HEK293 (cell line): ENCODE measurements at regions not wholly inside any gene's neighbourhood (a gene's known extent, or its start where the extent isn't known, plus 50 kb on each side); places are given as distances from the start of the nearest gene placed in this dataset.

ENCODE experiments used
- CTCF ChIA-PET: fragments of 350-600 bp; formaldehyde crosslinking; extraction: SDS; loops from one replicate; lab custom pipeline; 2021; ENCODE audit warnings: antibody characterized with exemption; lab: Yijun Ruan, JAX
- POLR2A ChIA-PET: fragments of 300-600 bp; formaldehyde crosslinking; extraction: SDS; loops from one replicate; lab custom pipeline; 2020; ENCODE audit warnings: antibody characterized with exemption, inconsistent platforms; lab: Yijun Ruan, JAX
- H3K27ac ChIP-seq: fragments of 200-500 bp; sonication (Bioruptor generic); 2 replicates; pipeline ENCODE4 v1.5.1; 2014; ENCODE audit warnings: low read depth, low read length, control low read depth, inconsistent platforms; ENCODE audit errors: extremely low read depth
- H3K36me3 ChIP-seq, 2 experiments: fragments of 200-500 bp in 1 of 2; sonication (Bioruptor generic) in 1 of 2; 1 replicate in 1 of 2; 2 replicates in 1 of 2; pipeline ENCODE4 v1.5.1; 2014 to 2017; ENCODE audit warnings: inconsistent platforms in 2 of 2, low read length in 2 of 2; ENCODE audit not compliant: control insufficient read depth in 2 of 2, insufficient read depth in 1 of 2
- H3K4me1 ChIP-seq: fragments of 200-500 bp; sonication (Bioruptor generic); 2 replicates; pipeline ENCODE4 v1.5.1; 2014; ENCODE audit warnings: mild to moderate bottlenecking, low read length, inconsistent platforms; ENCODE audit not compliant: control insufficient read depth, insufficient read depth
- H3K4me3 ChIP-seq: 2 replicates; pipeline ENCODE4 v1.5.1; 2011; ENCODE audit warnings: low read depth, mild to moderate bottlenecking, control low read depth, low read length, moderate library complexity
- H3K9me3 ChIP-seq: fragments of 200-500 bp; sonication (Bioruptor generic); 2 replicates; pipeline ENCODE4 v1.5.1; 2014; ENCODE audit warnings: low read depth, low read length, inconsistent platforms; ENCODE audit not compliant: control insufficient read depth, insufficient read depth
- KLF1 ChIP-seq: fragments of 450-650 bp; formaldehyde crosslinking; IDR thresholded peaks from 2 replicates; pipeline ENCODE4 v1.5.1; 2016; ENCODE audit warnings: missing biosample characterization, missing genetic modification characterization
- OVOL3 ChIP-seq: fragments of 450-650 bp; formaldehyde crosslinking; IDR thresholded peaks from 2 replicates; pipeline ENCODE4 v1.5.1; 2016; ENCODE audit warnings: missing biosample characterization, missing genetic modification characterization
- TSHZ1 ChIP-seq: fragments of 450-650 bp; formaldehyde crosslinking; IDR thresholded peaks from 2 replicates; pipeline ENCODE4 v1.5.1; 2016; ENCODE audit warnings: missing biosample characterization, missing genetic modification characterization, borderline replicate concordance
- YY2 ChIP-seq: fragments of 450-650 bp; formaldehyde crosslinking; IDR thresholded peaks from 2 replicates; pipeline ENCODE4 v1.5.1; 2016; ENCODE audit warnings: missing biosample characterization, missing genetic modification characterization
- ZBTB49 ChIP-seq: fragments of 450-650 bp; formaldehyde crosslinking; IDR thresholded peaks from 2 replicates; pipeline ENCODE4 v1.5.1; 2016; ENCODE audit warnings: missing biosample characterization, missing genetic modification characterization, low read depth
- ZFP41 ChIP-seq: fragments of 450-650 bp; formaldehyde crosslinking; IDR thresholded peaks from 2 replicates; pipeline ENCODE4 v1.5.1; 2016; ENCODE audit warnings: missing biosample characterization, missing genetic modification characterization, borderline replicate concordance
- ZIC2 ChIP-seq: fragments of 450-650 bp; formaldehyde crosslinking; IDR thresholded peaks from 2 replicates; pipeline ENCODE4 v1.5.1; 2016; ENCODE audit warnings: missing biosample characterization, missing genetic modification characterization
- ZNF138 ChIP-seq: fragments of 450-650 bp; formaldehyde crosslinking; IDR thresholded peaks from 2 replicates; pipeline ENCODE4 v1.5.1; 2016; ENCODE audit warnings: missing biosample characterization, missing genetic modification characterization, borderline replicate concordance
- ZNF140 ChIP-seq: fragments of 450-650 bp; formaldehyde crosslinking; IDR thresholded peaks from 2 replicates; pipeline ENCODE4 v1.5.1; 2016; ENCODE audit warnings: missing biosample characterization, missing genetic modification characterization
- ZNF19 ChIP-seq: fragments of 450-650 bp; formaldehyde crosslinking; IDR thresholded peaks from 2 replicates; pipeline ENCODE4; 2016; ENCODE audit warnings: missing biosample characterization, missing genetic modification characterization, low read depth
- ZNF335 ChIP-seq: fragments of 450-650 bp; formaldehyde crosslinking; conservative IDR thresholded peaks from 2 replicates; pipeline ENCODE4 v1.5.1; 2016; ENCODE audit warnings: missing biosample characterization, missing genetic modification characterization
- ZNF398 ChIP-seq: fragments of 450-650 bp; formaldehyde crosslinking; IDR thresholded peaks from 2 replicates; pipeline ENCODE4 v1.5.1; 2017; ENCODE audit warnings: missing biosample characterization, missing genetic modification characterization
- ZNF426 ChIP-seq: fragments of 450-650 bp; formaldehyde crosslinking; IDR thresholded peaks from 2 replicates; pipeline ENCODE4 v1.5.1; 2017; ENCODE audit warnings: missing biosample characterization, missing genetic modification characterization, mild to moderate bottlenecking, inconsistent platforms, moderate library complexity
- ZNF514 ChIP-seq: fragments of 450-650 bp; formaldehyde crosslinking; IDR thresholded peaks from 2 replicates; pipeline ENCODE4 v1.5.1; 2016; ENCODE audit warnings: missing biosample characterization, missing genetic modification characterization
- ZNF571 ChIP-seq: fragments of 450-650 bp; formaldehyde crosslinking; IDR thresholded peaks from 2 replicates; pipeline ENCODE4 v1.5.0; 2017; ENCODE audit warnings: missing biosample characterization, missing genetic modification characterization
- ZNF623 ChIP-seq: fragments of 450-650 bp; formaldehyde crosslinking; IDR thresholded peaks from 2 replicates; pipeline ENCODE4 v1.5.1; 2016; ENCODE audit warnings: missing biosample characterization, missing genetic modification characterization
- ZNF660 ChIP-seq: fragments of 450-650 bp; IDR thresholded peaks from 2 replicates; pipeline ENCODE4 v1.5.1; 2018; ENCODE audit warnings: missing biosample characterization, mild to moderate bottlenecking, missing genetic modification characterization
- ZNF747 ChIP-seq: fragments of 450-650 bp; formaldehyde crosslinking; IDR thresholded peaks from 2 replicates; pipeline ENCODE4 v1.5.1; 2016; ENCODE audit warnings: missing biosample characterization, missing genetic modification characterization
- ZNF776 ChIP-seq: fragments of 450-650 bp; formaldehyde crosslinking; IDR thresholded peaks from 2 replicates; pipeline ENCODE4 v1.5.0; 2017; ENCODE audit warnings: missing biosample characterization, missing genetic modification characterization, borderline replicate concordance
- ZNF777 ChIP-seq: fragments of 450-650 bp; formaldehyde crosslinking; IDR thresholded peaks from 2 replicates; pipeline ENCODE4 v1.5.1; 2017; ENCODE audit warnings: missing biosample characterization, missing genetic modification characterization, borderline replicate concordance
- ZNF785 ChIP-seq: fragments of 450-650 bp; formaldehyde crosslinking; IDR thresholded peaks from 2 replicates; pipeline ENCODE4 v1.5.1; 2016; ENCODE audit warnings: missing biosample characterization, missing genetic modification characterization

- no peak overlapping the region for H3K27ac ChIP-seq
- no peak overlapping the region for H3K4me3 ChIP-seq
- TF ChIP-seq ZNF660 (no peak), ZNF776 (no peak), ZNF777 (no peak), ZNF623 (tag by site-specific recombination) (no peak), ZNF747 (no peak), ZNF426 (tag by site-specific recombination) (no peak), ZNF571 (tag by site-specific recombination) (no peak), ZNF335 (tag by site-specific recombination) (no peak), ZNF398 (tag by site-specific recombination) (no peak), KLF1 (tag by site-specific recombination) (no peak), ZNF785 (tag by site-specific recombination) (no peak), ZNF138 (tag by site-specific recombination) (no peak), OVOL3 (tag by site-specific recombination) (no peak), ZFP41 (tag by site-specific recombination) (no peak), YY2 (tag by site-specific recombination) (no peak), ZNF514 (tag by site-specific recombination) (no peak), ZNF140 (tag by site-specific recombination) (no peak)
- CTCF ChIA-PET: interaction anchor here (0.8 to 1.6 kb wide), 6 partner anchors 9 to 932 kb away, joined by 3 to 7 read pairs (median 3); no protein-coding TSS in a partner anchor
- no peaks in the 10 kb centered on the region for H3K36me3 ChIP-seq
- no peaks in the 10 kb centered on the region for H3K9me3 ChIP-seq
- peaks cover 6% of the 10 kb centered on the region; the same call in 1 of the 2 replicates for H3K4me1 ChIP-seq
- POLR2A ChIA-PET: no interaction called here
These were observed 219.6 kb downstream of the CYP26B1 start for GRCh38 chr2:71927757-71928715.

- Histone ChIP-seq H3K4me3 (no peak overlapping the region), H3K27ac (no peak overlapping the region), H3K4me1 (peaks cover 6% of the 10 kb centered on the region; the same call in 1 of the 2 replicates), H3K9me3 (no peaks in the 10 kb centered on the region), H3K36me3 (no peaks in the 10 kb centered on the region)
- POLR2A ChIA-PET: no interaction called here
- CTCF ChIA-PET: interaction anchor here (0.6 to 7.8 kb wide), 7 partner anchors 24 to 933 kb away, joined by 3 to 103 read pairs (median 3); no protein-coding TSS in a partner anchor
- TF ChIP-seq ZIC2 (tag by site-specific recombination) (peak; percentile 98), ZNF19 (tag by site-specific recombination) (no peak), ZBTB49 (no peak), TSHZ1 (tag by site-specific recombination) (no peak)
These were observed 220.5 kb downstream of the CYP26B1 start for GRCh38 chr2:71926876-71927756.
